ENCODE measurements at regions not wholly inside any gene's neighbourhood (a gene's known extent, or its start where the extent isn't known, plus 50 kb on each side); places are given as distances from the start of the nearest gene placed in this dataset.

DNA sequence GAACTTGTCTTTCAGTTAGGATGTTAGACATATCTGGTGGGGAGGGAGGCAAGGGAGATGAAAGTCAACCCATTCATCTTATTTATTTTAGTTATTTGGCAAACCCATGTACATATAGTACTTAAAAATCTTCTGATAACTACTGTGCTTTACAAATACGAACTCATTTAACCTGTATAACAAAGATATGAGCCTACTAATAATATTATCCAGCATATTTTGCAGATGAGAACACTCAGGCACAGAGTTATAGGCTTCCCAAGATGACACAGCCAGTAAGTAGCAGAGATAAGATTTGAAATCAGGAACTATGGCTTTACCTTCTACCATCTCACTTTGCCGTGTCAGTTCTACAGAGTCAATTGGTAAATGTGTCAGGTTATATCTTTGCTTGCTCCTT, 262.6 kb upstream of the DOK6 start:
- Histone ChIP-seq H3K27me3 (no peaks in the 10 kb centered on the region), H3K36me3 (no peaks in the 10 kb centered on the region), H3K4me1 (no peaks in the 10 kb centered on the region), H3K9me3 (no peaks in the 10 kb centered on the region), H3K4me3 (ENCODE audit: low read depth, low read length) (no peak overlapping the region)
- no peak for DNase-seq
- TF ChIP-seq, protein P1, sequence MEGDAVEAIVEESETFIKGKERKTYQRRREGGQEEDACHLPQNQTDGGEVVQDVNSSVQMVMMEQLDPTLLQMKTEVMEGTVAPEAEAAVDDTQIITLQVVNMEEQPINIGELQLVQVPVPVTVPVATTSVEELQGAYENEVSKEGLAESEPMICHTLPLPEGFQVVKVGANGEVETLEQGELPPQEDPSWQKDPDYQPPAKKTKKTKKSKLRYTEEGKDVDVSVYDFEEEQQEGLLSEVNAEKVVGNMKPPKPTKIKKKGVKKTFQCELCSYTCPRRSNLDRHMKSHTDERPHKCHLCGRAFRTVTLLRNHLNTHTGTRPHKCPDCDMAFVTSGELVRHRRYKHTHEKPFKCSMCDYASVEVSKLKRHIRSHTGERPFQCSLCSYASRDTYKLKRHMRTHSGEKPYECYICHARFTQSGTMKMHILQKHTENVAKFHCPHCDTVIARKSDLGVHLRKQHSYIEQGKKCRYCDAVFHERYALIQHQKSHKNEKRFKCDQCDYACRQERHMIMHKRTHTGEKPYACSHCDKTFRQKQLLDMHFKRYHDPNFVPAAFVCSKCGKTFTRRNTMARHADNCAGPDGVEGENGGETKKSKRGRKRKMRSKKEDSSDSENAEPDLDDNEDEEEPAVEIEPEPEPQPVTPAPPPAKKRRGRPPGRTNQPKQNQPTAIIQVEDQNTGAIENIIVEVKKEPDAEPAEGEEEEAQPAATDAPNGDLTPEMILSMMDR (IDR thresholded peaks at IDR 0.05; ENCODE audit: low read depth, low read length) = no peak

DNA sequence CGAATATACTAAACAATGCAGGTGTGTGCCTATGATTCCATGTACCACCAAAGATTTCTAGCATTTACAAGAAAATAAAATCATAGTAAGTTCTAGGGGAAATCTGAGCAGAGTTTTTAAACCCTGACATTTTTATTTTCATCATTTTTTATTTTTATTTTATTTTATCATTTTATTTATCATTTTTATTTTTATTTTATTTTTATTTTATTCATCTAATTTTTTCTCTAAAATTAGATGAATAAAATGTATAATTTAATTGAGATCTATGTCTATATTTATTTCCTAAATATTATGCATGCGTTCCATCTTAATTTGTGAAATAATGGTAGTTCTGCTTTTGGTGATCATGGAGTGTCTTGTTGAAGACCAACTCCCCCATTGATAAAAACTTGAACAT, 257.6 kb upstream of the DOK6 start:
- no peaks in the 10 kb centered on the region for H3K9me3 ChIP-seq
- TF ChIP-seq, protein P1 (IDR thresholded peaks at IDR 0.05; ENCODE audit: low read depth, low read length) = no peak
- H3K36me3 ChIP-seq = no peaks in the 10 kb centered on the region
- H3K27me3 ChIP-seq = no peaks in the 10 kb centered on the region
- no peaks in the 10 kb centered on the region for H3K4me1 ChIP-seq
- no peak for DNase-seq
- no peak overlapping the region for H3K4me3 ChIP-seq (ENCODE audit: low read depth, low read length)

DNA sequence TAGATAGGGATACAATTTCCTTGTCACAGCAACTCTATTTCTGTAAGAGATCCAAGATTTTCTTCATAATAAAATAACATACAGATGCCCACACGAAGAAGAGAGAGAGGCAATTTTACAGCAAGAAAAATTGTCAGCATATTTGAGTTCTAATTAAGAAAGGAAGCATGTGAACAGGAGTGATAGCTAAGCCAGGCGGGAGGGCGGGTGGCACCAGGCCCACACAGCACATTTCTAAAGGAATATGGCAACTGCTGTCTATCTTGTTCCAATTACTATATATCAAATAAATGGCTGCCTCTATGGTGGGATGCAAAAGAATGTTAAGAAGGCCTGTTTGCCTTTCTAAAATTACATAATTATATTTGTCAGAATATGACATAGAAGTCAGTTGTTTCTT, 248.3 kb upstream of the DOK6 start:
- no peaks in the 10 kb centered on the region for H3K4me1 ChIP-seq
- H3K27me3 ChIP-seq = no peaks in the 10 kb centered on the region
- H3K36me3 ChIP-seq = no peaks in the 10 kb centered on the region
- H3K9me3 ChIP-seq = no peaks in the 10 kb centered on the region
- TF ChIP-seq, protein P1 (IDR thresholded peaks at IDR 0.05; ENCODE audit: low read depth, low read length) = no peak
- DNase-seq = no peak
- no peak overlapping the region for H3K4me3 ChIP-seq (ENCODE audit: low read depth, low read length)

DNA sequence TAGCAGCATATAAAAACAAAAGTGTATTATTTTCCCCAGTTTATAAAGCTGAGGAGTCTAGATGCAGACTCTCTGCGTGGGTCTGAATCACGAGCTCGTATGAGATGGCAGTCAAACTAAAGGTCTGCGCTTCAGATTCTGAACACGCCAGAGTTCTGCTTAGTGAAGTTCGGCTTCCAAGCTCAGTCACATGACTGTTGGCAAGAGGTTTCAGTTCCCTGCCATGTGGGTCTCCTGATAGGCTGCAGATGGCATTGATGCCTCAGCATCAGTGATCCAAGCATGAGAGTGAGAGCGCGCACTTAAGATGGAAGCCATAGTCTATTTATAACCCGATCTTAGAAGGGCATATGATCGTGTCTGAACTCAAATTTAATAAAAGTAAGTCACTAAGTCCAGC, 242.8 kb upstream of the DOK6 start:
- Histone ChIP-seq H3K9me3 (no peaks in the 10 kb centered on the region), H3K36me3 (no peaks in the 10 kb centered on the region), H3K4me3 (ENCODE audit: low read depth, low read length) (no peak overlapping the region), H3K4me1 (no peaks in the 10 kb centered on the region), H3K27me3 (no peaks in the 10 kb centered on the region)
- TF ChIP-seq, protein P1 (IDR thresholded peaks at IDR 0.05; ENCODE audit: low read depth, low read length) = no peak
- no peak for DNase-seq

DNA sequence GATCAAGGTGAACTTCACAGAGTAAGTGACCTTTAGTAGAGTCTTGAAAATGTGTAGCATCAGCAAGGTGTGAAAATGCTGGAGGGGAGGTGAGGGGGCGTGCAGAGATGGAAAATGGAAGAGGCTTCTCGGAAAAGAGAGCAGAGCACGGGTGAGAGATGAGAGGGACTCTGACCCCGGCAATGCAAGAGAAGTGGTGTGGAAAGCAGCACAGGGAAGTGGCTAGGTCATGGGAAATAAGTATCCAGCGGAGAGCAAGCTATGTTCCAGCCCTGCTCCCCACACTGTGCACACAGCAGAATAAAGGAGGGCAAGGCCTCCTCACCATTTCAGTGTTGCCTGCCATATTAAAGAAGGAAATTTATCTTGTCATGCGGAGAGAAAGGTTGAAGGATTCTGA, 241.7 kb upstream of the DOK6 start:
- no peaks in the 10 kb centered on the region for H3K9me3 ChIP-seq
- H3K4me3 ChIP-seq (ENCODE audit: low read depth, low read length) = no peak overlapping the region
- DNase-seq = no peak
- no peaks in the 10 kb centered on the region for H3K27me3 ChIP-seq
- TF ChIP-seq, protein P1 (IDR thresholded peaks at IDR 0.05; ENCODE audit: low read depth, low read length) = no peak
- no peaks in the 10 kb centered on the region for H3K36me3 ChIP-seq
- H3K4me1 ChIP-seq = no peaks in the 10 kb centered on the region

DNA sequence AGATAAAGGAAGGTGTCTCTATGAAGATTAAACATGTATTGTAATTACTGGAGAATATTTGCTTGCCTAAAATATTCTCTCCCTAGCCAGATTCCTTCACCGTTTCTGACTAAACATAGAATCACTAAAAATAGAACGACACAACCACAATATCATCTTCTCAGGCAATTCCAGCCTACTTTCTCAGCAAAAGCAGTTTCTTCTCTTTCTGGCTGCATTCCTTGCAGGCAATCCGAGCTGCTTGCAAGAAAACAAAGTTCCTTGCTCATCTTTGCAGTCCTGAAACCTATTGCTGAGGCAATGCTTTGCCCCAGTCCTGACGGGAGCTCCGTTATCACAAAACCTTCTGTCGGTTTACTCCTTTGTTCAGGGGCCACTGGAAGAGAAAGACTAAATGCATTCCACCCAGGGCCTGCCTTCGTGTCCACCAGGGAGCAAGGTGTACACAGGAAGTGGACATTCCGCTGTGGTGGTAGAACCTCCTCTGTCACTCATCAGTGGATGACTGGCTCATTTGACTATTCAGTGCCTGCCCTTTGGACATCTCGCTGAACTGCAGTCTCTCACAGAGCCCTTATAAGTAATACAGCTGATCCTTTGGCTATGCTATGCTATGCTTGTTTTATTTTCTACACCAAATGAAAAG, 239.2 kb upstream of the DOK6 start:
- no peaks in the 10 kb centered on the region for H3K4me1 ChIP-seq
- no peak for DNase-seq
- H3K9me3 ChIP-seq = no peaks in the 10 kb centered on the region
- no peaks in the 10 kb centered on the region for H3K27me3 ChIP-seq
- H3K36me3 ChIP-seq = no peaks in the 10 kb centered on the region
- no peak overlapping the region for H3K4me3 ChIP-seq (ENCODE audit: low read depth, low read length)
- TF ChIP-seq, protein P1 (IDR thresholded peaks at IDR 0.05; ENCODE audit: low read depth, low read length) = no peak

Measured in BE2C (cell line).